HG02623 (cell line): ENCODE measurements at regions not wholly inside any gene's neighbourhood (a gene's known extent, or its start where the extent isn't known, plus 50 kb on each side); places are given as distances from the start of the nearest gene placed in this dataset.

Experiments used
- ATAC-seq: cut with Tn5 transposase; IDR thresholded peaks from one replicate; pipeline ENCODE4 v1.9.1; 2021; ENCODE audit warnings: moderate library complexity; ENCODE audit not compliant: unreplicated experiment

DNA sequence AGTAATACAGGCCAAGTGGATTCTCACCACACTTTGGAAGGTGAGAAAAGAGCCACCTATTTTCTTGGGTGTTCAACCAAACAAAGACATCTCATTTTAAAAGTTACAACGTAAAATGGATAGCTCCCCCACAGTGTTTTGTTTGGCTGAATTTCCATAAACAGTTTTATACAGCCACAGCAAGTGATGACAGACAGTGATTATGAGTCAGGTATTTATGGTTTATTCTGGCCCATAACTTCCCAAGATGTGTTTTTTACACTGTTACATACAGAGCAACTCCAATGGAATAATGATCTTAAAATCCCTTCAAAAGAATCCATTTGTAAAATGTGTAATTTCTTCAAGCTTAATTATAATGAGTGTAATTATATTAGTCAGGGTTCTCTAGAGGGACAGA lies 421.3 kb downstream of the TLE1 start:
- ATAC-seq = no peak

DNA sequence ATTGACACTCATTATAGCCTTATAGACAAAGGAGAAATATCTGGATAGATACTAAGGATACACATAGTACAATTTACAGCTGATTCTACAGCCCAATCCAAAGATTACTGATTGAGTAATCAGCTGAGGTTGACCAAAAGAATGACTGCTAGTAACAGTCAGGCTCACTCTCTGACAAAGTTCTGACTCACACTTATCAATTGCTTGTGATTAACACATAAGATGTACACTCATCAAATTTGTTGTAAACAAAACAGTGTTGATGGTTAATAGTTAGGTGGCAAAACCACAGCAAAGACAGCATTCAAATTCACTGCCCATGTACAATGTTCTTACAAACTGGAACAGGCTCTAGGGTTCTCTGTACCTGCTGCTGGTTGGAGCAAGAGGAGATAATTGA lies 422.7 kb downstream of the TLE1 start:
- no peak for ATAC-seq

DNA sequence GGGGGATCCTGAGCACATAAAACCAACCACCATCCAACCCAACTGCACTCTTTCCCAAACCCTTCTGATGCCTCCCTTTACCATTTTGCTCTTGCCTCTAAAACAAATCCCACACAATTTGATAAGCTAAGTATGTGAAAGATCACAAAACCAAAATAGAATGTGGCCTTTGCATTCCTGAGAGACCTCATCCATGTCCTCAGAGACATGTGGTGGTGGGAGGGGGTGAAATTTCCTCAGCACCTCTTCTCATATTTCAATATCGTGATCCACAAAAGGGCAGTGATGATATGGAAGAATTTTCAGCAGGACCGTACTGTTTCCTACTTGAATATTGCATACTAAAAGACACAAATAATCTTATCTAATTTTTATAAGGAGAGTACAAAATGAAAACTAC lies 423.3 kb downstream of the TLE1 start:
- ATAC-seq = no peak

DNA sequence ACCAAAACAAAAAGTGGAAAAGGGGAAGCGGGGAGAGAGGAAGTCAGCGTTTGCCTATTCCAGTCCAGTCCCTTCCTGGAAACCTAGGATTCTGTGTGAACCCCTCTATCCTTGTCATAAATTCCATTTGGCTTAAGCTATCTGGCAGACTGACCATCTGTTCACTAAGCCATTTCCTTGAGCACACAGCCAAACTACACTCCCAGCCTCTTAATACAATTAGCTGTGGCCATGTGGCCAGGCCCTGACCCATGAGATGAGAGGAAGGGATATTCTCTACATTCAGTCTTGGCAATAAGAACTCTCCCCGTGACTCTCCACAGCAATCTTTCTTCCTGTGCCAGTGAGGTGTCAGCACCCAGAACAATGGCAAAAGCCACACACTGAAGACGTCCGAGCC lies 424.8 kb downstream of the TLE1 start:
- no peak for ATAC-seq

DNA sequence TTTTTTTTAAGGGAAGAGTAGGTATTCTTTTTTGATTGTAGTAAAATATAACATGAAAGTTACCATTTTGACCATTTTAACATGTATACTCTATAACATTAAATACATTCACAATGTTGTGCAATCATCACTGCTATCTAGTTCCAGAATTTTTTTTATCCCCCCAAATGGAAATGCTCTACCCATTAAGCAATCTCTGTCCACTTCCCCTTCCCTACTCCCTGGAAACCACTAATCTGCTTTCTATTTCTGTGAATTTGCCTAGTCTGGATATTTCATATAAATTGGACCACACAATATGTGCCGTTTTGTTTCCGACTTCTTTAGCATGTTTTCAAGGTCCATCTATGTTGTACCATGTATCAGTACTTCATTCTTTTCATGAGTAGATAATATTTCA lies 429.5 kb downstream of the TLE1 start:
- no peak for ATAC-seq

DNA sequence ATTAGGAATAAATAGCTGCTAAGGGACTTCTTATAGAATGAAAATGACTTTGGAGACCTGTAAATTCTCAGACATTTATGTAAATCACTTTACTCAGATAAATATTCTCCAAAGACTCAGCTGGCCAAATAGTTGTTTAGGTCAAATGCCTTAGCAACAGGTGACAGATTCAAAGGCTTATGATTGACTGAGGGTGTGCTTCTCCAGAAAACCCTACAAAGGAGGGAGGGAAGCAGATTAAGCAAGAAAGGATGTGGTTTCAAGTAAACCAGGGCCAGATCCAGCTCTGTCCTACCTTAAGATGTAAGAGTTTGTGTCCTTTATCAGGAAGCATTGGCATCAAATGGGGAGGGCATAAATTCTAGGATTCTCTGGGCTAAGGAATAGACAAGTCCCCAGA lies 433.0 kb downstream of the TLE1 start:
- ATAC-seq = no peak

DNA sequence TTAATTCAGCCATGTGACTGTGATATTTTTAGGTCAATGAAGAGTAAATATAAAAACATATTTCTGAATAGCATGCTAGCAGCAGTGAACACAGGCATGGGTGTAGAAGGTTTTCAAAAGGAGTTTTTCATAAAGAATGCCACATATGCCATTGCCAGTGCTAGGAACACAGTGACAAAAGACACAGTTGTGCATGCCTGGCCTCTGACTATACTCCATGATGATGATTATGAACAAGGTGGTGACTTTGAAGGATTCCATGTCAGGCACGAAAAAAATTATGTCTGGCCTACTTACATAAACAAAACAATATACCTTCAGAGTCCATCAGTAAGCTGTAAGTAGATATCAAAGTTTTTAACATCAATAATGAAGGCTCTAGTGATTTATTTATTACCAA lies 438.7 kb downstream of the TLE1 start:
- no peak for ATAC-seq

DNA sequence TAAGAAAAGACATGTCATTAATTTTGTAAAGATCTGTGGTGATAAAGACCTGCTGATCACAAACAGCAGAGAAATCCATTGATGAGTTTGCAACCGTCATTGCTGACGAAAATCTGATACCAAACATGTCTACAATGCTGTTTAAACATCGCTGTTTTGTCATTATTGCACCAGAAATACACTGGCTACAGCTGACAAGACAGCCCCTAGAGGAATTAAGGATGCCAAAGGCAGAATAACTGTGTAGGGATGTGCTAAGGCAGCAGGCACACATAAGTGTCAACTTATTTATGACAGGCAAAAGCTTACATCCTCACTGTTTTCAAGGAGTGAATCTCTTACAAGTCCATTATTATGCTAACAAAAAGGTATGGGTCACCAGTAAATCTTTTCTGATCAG lies 439.3 kb downstream of the TLE1 start:
- no peak for ATAC-seq

DNA sequence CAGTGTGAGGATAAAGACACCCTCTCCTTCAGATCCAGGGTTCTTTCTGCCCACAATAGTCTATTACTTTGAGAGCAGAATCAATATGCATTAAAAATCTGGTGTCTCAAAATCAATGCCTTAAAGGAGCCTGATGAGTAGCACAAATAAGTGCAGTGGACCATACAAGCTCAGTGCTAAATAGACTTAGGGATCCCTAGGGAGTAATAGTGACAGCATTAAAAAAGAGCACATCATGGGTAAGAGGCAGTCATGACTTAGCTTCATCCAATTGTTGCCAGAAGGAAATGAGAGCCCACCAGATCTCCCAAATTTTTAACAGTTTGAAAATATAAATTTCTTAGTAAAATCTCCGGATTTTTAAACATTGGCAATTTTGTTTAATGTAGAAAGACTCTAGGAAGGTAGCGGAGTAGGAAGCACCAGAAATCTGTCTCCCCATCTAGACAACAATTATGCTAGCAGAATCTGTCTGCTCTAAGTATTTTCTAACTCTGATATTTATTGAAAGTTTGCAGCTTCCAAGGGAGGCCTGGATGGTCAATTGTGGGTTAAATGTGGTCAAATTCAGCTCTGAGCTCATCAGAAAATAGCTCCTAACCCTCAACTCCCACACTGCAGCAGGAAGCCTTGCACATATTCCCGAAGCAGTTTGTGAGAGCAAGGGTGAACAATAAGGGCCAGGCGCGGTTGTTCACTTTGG lies 443.9 kb downstream of the TLE1 start:
- no peak for ATAC-seq

DNA sequence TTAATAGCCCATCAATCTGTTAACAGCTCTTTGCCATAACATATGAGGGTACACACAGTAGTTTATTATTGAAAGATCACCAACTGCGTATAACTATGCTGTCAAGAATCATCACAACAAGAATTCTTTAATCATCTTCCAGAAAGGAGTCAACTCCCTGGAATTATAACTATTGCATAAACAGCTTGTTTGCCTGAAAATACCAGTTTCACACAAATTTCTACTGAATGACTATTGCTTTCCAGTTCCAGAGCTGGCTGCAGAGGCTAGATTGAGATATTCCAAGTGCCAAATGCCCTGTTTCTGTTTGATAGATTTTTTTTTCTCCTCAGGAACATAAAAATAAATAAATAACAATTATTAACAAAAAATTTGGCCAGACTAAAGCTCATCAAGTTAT lies 444.7 kb downstream of the TLE1 start:
- no peak for ATAC-seq

DNA sequence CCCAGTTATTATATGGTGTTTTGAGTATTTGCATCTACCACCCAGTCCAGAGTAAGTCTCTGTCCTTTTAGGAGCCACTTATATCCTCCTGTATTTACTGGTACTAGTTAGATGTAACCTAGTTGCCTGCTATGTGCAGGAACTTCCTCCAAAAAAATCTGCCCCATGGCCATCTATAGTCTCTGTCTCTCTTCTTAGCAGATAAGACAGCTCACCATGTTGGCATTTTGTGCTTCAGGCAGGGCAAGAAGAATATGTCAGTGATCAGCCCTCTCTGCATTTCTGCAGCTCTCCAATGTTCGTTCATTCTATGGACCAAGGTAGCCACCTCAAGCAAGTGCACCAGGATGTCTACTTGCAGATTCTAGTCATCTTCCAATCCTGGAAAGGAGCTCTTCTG lies 446.5 kb downstream of the TLE1 start:
- no peak for ATAC-seq

DNA sequence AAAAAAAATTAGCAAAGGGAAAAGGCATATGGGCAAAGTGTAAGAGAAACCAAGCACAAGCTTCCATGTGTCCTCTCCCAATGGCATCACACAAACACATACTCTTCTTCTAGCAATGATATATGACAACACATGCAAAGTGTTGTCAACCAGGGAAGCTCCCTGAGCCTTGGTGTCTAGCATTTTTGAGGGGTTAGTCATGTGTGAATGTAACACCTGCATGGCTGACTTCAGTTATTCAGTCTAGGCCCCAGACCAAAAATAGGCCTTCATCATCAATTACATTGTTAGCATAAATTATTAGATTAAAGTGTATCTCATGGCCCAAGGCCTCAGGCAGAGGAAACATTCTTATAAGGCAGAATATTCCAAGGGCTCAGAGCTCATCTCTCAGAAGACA lies 450.0 kb downstream of the TLE1 start:
- ATAC-seq = no peak

DNA sequence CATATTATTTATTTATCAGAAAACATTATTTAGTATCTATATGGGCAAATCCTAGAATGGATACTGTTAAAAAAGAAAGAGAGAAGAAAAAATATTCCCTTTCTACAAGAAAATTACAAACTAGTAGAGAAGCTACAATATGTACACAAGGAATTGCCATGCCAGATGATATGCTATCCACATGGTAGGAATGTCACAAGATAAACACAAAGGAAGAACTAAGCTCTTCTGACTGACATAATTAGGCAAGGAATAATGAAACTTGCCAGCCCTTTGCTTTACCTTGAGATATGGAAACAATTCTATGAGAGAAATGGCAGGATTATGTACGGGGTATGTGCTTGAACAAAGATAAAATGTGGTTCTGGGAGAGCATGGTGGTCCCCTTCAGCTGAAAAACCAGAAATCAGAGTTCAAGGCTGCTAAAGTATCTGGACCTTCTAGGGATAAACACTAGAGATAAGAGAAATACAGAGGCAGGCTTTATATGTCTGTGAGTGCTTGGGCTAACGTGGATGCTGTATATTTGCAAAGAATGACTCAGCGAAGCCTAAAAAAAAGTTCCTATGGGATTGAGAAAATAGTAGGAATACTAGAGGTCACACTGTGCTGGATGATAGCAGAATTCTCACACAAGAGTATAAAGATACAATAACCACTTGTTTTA lies 451.6 kb downstream of the TLE1 start:
- no peak for ATAC-seq

DNA sequence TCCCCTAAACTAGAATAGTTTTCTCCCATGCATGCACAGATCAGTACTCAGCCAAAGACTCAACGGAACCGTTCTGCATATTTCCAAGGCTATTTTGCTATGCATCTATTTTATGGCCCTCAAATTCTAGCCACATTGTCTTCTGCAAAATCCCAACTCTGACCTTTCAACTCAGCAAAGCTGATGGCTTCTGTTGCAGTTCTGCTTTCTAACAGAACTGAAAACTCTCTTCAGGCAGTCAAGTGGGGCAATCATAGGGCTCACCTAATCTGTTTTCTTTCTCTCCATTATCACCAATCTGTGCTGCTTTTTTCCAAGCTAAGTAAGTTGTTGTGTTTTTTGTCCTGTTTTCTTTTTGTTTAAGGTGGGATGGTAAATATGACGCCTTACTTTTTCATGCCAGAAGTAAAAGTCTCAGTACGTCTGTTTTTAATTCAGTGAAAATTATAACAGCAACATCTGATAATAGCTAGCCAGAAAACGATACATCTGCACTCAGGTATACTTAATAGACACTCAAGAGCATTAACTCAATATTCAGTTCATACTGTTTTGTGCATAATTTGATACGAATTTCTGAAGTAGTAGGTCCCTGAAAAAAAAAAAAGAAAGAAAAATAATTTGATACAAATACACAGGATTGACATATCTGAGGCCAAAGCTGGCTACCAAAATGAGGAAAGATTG lies 454.3 kb downstream of the TLE1 start:
- no peak for ATAC-seq

DNA sequence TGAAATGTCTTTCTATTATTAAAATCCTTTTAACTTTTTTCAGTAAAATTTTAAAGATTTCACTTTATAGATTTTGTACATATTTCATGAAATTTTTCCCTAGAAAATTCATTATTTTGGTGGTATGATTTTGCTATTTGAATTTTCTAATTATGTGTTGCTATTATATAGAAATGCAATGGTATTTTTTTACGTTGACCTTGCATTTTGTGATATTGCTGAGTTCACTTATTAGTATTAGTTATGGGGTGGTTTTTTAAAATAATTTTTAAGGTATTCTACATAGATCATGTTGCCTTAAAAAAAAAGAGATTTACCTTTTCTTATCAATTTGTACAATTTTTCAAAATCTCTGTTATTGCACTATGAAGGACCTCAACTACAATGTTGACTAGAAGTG lies 458.3 kb downstream of the TLE1 start:
- ATAC-seq = no peak

DNA sequence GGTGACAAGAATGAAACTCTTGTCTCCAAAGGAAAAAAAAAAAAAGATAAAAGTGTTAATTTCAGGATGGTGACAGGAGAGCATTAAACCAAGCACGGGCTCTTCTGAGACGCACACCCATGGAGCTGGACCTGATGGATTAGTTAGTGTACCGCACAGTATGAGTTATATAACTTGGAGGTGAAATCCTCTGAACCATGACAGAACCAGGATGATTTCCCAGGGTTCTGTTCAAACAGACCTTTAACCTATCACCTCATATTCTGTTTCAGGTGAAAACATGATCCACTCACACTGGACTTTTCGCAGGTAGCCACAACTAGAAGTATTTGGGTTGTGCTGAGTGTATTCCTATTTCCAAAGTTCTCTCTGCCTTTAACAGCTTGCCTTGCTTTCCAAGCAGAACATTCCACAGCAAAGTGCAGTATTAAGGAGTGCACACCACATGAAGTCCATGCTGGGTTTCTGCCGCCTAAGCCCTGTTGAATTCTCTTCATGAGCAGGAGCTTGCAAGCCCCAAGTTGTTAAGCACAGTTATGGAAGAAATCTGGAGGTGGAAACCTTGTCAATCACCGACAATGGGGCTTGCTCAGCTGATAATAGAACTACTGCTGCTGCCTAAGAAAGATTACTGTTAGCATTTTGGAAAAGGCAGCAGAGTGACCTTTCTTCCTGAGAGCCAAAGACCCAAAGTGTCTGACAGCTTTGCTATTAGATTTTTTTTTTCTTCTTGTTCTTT lies 461.7 kb downstream of the TLE1 start:
- no peak for ATAC-seq

DNA sequence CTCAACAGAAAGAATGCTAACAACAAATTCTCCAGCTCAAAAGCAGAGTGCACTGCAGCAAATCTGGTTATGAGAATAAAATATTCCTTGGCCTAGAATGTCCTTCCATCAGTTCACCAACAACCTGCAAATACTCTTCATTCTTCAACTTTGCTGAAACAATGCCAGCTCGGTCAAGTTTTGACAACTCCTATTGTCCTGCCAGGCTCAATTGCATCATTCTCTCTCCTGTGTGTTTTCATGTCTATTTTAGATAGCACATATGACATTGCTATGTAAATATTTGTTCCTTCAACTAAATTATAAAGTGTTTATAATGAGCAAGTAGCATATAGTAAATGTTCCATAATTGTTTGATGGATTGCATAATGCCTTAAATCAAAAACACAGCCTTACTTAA lies 463.8 kb downstream of the TLE1 start:
- ATAC-seq = no peak

DNA sequence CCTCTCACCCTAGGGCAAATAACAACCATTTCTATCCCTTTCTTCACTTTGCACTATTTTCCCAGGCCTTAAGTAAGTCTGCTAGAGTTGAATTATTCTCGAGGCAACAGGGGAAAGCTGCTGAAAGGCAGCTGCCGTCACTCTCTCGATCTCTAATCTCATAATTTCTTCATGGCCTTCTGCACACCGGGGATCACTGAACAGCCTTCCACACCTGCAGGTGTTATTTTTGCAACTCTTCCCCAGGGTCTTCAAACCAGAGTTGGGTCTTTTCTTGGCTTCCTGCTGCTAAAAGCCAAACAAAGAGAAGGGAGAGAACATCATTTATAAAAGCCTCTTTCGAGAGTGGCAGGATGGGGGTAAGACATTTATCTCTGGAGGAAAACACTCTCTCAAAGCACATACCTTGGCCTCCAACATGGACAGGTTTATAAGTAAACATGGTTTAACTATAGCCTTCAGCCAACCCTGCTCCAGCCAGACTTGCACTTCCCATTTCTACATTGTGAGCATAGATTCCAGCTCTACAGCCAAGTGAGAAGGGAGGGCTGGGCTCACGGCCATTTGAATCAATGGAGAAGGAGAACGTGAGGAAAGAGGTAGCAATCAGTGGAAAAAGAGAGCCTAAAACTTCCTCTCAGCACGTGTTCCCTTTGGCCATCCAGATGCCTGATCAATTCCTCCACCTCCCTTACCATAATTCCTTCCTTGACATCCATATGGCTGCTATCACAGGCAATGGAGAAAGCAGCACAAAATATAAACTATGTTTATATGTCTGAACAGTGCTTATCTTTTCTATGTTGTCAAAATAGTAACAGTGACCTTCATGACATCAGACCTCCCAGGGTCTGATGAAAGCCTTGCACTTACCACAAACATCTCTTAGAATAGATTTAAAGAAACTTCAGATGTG lies 464.9 kb downstream of the TLE1 start:
- ATAC-seq = no peak

DNA sequence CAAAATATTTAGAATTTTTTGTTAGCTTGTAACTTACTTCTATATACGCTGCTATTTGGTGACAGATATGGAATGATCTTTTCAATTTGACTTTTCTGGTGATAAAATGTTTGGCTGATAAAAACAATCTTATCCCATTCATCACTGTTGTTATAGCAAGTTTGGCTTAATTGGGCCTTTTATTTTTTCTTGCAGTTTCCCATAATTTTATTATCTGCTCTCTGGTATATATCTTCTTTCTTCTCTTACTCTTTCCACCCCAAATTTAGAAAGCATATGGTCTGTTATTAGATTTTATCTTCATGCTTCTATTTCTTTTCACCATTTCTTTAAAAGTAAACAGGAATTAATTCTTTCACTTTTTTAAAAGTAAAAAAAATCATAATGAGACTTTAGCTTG lies 474.4 kb downstream of the TLE1 start:
- no peak for ATAC-seq

DNA sequence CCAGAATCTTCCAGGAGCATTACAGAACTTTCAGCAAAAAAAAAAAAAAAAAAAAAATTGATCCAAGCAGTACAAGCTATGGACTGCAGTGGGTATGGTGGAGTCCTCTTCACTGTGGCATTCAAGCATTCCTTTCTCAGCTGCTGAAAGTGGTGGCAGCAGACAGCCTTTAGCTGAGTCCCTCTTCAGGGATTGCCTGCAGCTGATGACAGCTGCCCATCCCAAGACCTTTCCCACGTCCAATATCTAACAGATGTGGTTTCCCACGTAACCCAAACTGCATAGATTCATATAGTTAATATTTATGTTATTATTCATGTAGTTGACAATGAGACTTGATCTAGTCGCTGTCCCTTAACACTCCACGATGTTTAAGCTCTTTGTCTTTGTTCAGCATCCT lies 475.9 kb downstream of the TLE1 start:
- no peak for ATAC-seq

DNA sequence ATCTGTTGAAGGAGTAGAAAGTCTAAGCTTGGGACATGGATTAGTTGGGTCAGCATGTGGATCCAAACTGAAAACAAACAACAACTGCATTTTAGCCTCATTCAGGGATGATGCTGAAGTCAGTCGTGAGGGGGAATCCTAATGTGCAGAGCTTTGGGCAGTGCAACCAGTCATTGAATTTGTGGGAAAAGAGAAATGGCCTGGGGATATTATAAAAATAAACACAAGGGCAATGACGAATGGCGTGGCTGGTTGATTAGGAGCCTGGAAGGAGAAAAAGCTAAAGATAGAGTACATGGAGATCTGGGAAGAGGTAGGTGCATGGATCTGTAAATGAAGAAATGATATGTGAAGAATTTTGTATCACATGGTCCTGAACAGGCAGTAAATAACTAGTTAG lies 477.6 kb downstream of the TLE1 start:
- ATAC-seq = no peak
